OCI-M1 (cell line): ENCODE measurements at regions not wholly inside any gene's neighbourhood (a gene's known extent, or its start where the extent isn't known, plus 50 kb on each side); places are given as distances from the start of the nearest gene placed in this dataset.
A peak's percentile ranks its signal among the peaks of the same experiment; 100 is the strongest.

ENCODE experiments used
- DNase-seq: peaks from one replicate; lab custom pipeline; 2025; lab: John Stamatoyannopoulos, UW

DNA sequence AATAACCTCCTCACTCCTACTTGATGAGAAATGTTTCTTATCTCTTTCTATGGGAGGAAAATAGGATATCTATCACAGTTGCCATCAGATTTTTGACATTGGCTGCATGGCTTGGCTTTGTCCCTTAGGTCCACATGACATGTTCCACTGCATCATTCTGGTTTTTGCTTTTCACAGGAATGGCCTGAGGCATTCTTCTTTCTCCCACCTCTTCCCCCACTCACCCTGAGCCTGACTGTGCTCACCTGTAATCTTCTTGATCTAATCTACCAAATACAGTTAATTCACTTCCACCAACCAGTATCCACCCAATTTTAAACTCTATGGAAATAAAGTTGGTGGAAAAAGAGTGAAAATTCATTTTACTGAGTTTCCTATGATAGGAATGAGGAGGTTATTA lies 763.5 kb upstream of the CELF4 start:
- no peak for DNase-seq

DNA sequence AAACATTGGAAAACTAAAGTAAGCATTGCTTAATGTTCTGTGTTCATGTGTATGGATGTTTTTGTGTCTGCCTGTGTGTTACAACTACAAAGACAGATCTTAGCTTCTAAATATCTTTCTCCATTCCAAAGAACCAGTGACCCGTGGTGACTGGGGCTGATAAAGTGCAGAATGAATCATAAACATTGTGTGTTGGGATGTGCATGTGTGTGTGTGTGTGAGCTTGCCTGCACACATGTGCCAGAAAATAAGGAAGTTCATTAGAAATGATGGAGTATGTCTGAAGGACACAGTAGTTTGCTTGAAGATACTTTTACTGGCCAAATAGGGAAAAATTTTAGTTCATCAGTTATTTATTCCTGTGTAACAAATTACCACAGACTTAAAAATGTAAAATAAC lies 756.6 kb upstream of the CELF4 start:
- DNase-seq, result peak; percentile 37

- no peak for DNase-seq
Observed at GRCh38 chr18:38321262-38321661, 755.7 kb upstream of the CELF4 start.

DNA sequence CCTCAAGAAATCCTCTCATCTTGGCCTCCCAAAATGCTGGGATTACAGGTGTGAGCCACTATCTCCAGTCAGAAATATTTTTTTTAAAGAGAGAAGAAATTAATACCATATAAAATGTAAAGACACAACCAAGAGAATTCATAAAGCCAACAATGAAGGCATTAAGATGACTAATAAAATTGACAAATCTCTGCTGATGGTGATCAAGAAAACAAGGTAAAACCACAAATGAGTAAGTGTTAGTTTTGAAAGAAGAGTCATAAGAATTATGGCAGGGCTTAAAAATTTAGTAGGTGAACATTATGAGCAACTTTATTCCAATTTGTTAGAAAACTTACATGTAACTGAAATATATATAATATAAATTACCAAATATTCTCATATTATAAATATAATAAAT lies 752.8 kb upstream of the CELF4 start:
- no peak for DNase-seq

DNA sequence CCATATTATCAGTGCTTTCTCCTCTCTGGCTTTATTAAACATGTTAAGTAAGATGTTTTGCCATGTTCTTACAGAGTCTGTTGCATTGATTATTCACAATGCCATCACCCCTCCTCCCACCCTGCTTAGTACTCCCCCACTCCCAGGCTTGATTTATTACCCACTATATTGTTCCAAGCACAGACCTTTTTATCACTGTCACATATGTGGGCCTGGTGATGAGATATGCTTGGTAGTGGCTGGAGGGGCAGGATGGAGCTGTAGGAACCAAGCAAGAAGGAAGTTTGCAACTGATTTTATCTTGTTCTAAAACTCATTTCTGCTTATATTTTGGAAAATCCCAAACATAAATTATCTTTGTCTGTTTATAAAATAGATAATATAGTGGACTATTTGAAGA lies 748.2 kb upstream of the CELF4 start:
- DNase-seq, result peak; percentile 73

DNA sequence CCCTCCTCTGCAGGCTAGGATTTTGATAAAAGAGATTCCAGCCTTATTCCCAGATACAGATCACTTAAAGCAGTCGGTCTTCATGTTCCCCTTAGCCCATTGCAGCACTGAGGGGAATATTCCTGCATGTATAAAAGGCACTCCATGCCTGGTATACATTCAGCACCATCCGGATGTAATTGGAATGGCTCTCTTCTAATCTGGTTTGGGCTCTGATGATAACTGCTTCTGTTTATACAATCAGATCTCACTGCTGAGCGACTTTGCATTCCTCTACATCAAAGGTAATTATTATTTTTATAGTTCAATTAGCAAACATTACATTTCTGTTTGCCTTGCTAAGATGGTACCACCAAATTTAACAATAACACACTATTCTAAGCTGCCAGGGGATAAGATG lies 746.9 kb upstream of the CELF4 start:
- DNase-seq, result no peak

DNA sequence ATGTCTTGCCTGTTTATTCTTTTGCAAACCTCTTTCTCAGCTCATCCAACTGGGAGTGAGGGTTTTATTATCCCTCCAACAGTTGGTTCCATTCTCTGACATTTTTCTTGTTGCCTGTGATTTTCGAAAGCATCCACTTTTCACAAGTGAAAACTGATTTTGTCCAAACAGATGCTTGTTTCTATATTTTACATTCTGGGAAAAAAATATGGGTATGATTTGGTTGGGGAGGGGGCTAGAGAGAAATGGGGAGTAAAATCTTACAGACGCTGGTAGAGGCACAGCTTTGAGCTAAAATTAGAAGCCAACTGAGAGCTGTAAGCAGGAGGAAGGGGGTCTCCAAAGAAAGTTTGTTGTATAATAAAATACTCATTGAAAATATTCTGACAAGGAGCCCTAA lies 745.3 kb upstream of the CELF4 start:
- no peak for DNase-seq

- DNase-seq, result no peak
Observed at GRCh38 chr18:38307914-38308313, 742.3 kb upstream of the CELF4 start.

- DNase-seq, result no peak
Observed at GRCh38 chr18:38305961-38306360, 740.4 kb upstream of the CELF4 start.

DNA sequence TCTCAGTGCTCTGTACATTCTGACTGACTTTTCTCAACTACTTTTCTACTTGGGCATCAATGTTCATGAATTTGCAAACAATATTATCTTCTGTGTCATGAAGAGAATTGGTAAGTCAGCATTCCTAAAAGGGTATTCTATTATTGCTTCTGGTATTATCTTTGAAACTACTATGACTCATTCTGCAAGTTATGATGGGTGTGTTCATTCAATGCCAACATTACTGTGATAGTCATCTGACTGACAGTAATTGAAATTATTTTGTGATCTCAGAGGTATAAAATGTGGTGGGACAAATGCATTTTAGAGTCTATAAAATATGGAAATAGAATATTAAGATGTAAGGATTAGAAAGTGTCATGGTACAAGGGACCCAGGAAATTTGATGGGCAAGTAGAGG lies 736.0 kb upstream of the CELF4 start:
- DNase-seq, result no peak

GRCh38 chr18:38297910-38298309 lies 732.3 kb upstream of the CELF4 start:
- DNase-seq, result no peak

DNA sequence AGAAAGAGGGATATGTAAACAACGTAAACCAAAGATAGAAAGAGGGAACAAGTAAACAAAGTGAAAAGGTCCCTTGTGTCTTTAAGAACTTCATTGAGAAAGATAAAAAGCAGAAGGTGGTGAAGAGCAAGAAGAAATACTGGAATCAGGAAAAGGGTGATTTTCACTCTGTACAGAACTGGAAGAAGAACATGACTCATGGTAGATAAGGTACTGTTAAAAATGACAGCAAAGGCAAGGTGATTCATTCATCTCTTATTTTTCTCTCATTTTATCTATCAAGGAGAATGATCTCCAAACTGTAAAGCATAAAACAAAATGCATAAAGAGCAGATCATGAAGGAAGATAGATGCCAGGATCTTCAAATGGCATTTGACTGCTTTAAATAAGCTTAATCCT lies 724.6 kb upstream of the CELF4 start:
- no peak for DNase-seq

GRCh38 chr18:38284972-38285371 lies 719.4 kb upstream of the CELF4 start:
- no peak for DNase-seq

- DNase-seq, result no peak
Observed at GRCh38 chr18:38263066-38263465, 697.5 kb upstream of the CELF4 start.

DNA sequence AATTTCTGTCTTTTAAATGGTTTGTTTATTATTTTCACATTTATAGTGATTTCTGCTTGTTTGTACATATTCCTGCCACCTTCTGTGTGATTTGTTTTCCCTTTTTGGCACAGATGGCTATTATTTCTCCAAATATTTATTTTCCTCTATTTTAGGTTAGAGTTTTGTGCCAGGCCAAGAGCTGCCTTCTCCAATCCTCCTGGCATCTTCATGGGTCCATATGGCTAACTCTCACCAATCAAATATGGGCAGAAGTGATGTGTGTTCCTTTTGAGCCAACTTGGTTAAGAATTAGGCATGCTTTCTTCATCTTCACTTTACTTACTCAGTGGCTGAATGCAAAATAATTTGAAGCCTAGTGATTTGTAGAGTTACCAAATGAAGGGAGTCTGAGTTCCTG lies 697.1 kb upstream of the CELF4 start:
- DNase-seq, result no peak

DNA sequence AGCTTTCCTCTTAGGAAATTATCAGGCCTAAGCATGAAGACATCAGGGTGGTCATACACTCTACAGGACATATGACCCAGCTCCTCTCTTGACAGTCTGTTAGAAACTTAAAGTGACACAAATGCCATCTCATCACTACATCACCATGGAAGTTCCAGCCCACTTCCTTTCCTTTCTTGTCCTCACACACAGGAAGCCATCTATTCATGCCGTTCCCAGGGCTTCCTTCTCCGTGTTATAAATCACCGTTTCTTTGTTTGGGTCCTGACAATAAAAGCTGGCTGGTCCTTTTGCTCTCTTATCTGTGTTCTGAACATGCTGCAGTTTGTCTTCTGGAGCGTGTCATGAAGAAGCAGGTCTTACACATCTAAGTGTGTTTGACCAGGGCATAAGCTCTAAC lies 692.1 kb upstream of the CELF4 start:
- DNase-seq, result no peak

DNA sequence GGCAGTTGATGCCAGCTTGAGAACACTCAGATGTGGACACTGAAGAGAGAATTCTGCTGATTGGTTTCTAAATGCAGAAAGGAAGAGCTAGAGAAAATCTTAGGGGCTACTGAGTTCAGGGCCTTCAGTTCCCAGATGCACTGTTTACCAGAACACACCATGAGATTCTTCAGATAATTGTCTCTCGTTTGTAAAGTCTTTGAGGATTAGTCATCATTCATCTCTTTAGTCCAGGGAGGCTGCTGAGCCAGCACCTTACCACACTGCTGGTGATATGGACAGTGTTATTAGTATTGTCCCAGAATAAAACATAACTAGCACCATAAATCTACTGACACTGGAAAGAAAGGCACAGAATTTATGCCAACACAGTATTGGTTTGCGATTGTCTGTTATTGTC lies 690.8 kb upstream of the CELF4 start:
- DNase-seq, result no peak

DNA sequence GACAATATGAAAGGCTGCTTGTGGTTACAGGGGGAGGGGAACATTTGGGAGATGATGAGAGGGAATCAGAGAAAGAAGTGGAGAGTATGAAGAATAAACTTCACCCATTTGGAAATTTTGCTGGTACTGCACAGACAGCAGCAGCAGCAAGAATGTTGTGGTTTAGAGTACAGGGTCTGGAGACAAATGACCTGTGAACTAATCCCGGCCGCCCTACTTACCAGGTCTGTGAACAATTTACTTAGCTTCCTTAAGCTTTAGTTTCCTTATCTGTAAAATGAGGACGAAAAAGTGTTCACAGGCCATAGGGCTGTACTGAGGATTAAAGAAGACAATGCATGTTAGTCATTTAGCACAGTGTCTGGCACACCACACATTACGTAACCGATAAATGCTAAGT lies 685.4 kb upstream of the CELF4 start:
- no peak for DNase-seq

GRCh38 chr18:38244480-38244879 lies 678.9 kb upstream of the CELF4 start:
- no peak for DNase-seq

DNA sequence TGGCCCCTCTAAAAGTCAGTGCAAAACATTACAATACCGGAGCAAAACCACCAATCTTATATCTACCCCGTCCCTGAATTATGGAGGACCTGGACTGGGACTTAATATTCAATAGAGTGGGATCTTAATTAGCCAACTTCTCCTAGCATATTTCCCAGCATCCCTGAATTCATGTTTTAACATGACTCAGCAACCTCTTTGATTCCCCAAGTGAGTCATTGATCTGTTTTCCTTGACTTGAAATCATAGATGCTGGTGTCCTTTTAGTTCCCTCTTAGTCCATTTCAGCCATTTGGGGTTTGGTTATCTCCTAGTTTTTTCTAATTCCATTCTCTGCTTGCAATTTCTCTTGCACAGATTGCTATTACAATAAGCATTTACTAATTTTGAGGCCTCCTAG lies 677.7 kb upstream of the CELF4 start:
- no peak for DNase-seq

DNA sequence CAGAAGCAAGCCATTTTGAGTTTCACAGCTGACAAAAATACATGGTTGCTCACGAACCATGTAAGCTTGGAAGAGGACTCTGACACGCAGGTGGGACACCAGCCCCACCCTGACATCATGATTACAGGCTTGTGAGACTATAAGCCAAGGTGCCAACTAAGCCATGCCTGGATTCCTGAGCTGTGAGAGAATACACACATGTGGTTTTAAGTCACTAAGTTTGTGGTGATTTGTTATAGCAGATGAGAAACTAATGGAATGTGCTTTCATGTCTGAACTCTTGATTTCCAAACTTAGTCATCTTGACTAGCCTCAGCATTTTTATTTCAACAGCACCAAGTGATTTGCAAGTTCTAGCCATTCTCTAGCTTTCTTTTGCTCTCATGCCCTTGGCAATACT lies 676.1 kb upstream of the CELF4 start:
- no peak for DNase-seq

DNA sequence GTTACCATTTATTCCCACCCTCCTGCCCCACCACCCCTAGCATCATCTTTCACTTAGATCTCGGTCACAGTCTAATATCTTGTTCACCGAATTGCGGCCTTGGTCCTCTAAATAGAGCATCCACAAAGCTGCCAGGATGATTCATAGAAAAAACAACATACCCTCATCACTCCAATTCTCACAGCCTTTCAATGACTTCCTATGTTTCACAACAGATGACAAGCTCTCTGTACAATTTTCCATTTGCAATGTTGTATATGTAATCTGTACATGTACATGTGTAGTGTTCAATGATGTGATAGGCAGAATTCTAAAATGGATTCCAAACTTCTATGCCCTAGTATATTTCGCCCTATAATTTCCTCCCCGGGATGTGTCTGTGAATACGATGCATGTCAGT lies 675.6 kb upstream of the CELF4 start:
- no peak for DNase-seq

DNA sequence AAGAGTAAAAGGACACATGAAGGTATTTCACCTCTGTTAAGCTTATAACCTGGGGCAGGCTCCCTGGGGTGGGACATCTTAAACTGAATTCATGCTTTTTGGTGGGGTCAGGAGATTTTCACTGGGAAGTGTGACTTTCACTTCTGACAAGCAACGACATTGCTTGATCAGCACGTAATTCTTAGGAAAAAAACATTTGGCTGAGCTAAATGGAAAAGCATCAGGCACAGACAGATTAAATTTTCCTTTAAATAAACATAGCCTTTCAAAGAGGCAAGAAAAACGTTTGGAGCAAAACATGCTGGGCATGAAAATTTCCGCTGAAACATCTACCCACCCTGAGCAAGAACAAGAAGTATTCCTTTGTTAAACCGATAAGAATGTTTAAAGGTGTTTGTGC lies 674.0 kb upstream of the CELF4 start:
- DNase-seq, result no peak

DNA sequence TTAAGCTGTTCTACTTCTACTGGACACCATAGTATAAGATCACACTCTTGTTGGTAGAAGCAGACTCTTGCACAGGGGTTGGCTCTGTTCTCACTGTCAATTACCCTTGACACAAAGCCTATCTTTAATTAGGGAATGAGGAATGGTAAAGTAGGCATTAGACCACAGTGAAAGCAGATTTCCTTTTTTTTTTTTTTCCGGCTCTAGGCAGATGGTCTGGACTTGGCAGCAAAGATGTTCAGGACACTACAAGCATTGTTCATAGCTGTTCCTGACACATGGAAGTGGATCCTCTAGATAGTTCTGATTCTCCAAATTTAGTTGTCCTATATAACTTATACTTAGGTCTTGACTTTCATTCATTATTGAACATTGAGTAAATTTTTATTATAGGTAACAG lies 672.2 kb upstream of the CELF4 start:
- DNase-seq, result no peak

GRCh38 chr18:38221476-38222100 lies 656.0 kb upstream of the CELF4 start:
- no peak for DNase-seq
